ENCODE measurements at regions not wholly inside any gene's neighbourhood (a gene's known extent, or its start where the extent isn't known, plus 50 kb on each side); places are given as distances from the start of the nearest gene placed in this dataset.

GRCh38 chr5:8870959-8871355 lies 674.9 kb downstream of the SEMA5A start (continued):
- TF ChIP-seq OVOL2 (CRISPR knock-in tag; IDR thresholded peaks at IDR 0.05; ENCODE audit: borderline replicate concordance): no peak

- no peaks in the 10 kb centered on the region; the same call in 1 of the 2 replicates for H3K9me3 Mint-ChIP-seq
- no peak for TF ChIP-seq ARID4B (CRISPR knock-in tag; IDR thresholded peaks at IDR 0.05; ENCODE audit: borderline replicate concordance)
- TF ChIP-seq ZMAT4 (CRISPR knock-in tag; IDR thresholded peaks at IDR 0.05): no peak
- no peak for TF ChIP-seq ESRRA (CRISPR knock-in tag; IDR thresholded peaks at IDR 0.05; ENCODE audit: borderline replicate concordance)
- TF ChIP-seq CBFB (CRISPR knock-in tag; IDR thresholded peaks at IDR 0.05; ENCODE audit: low read depth): no peak
- H3K36me3 Mint-ChIP-seq: no peaks in the 10 kb centered on the region
- no peak overlapping the region for H3K4me3 Mint-ChIP-seq
- H3K4me1 Mint-ChIP-seq: peaks cover 35% of the 10 kb centered on the region
- ChIA-PET CTCF (interaction anchor here (1.9 kb wide), 1 partner anchor 37 kb away, joined by 9 read pairs; no protein-coding TSS in a partner anchor), POLR2A (no interaction called here)
- no peak overlapping the region for H3K27ac Mint-ChIP-seq
- no peaks in the 10 kb centered on the region for H3K27me3 Mint-ChIP-seq (ENCODE audit: low read depth)
- DNase-seq (ENCODE audit: low spot score) (no peak), ATAC-seq (no peak)
These were observed 674.4 kb downstream of the SEMA5A start for GRCh38 chr5:8871446-8871845.

GRCh38 chr5:8875722-8876121 lies 670.2 kb downstream of the SEMA5A start:
- ChIA-PET CTCF (no interaction called here), POLR2A (no interaction called here)
- Mint-ChIP-seq H3K27me3 (ENCODE audit: low read depth) (no peaks in the 10 kb centered on the region), H3K9me3 (peaks cover 19% of the 10 kb centered on the region), H3K4me1 (peaks cover 29% of the 10 kb centered on the region), H3K36me3 (no peaks in the 10 kb centered on the region), H3K27ac (no peak overlapping the region), H3K4me3 (no peak overlapping the region)
- TF ChIP-seq ESRRA (CRISPR knock-in tag; IDR thresholded peaks at IDR 0.05; ENCODE audit: borderline replicate concordance): no peak
- TF ChIP-seq ZNF512 (CRISPR knock-in tag; IDR thresholded peaks at IDR 0.05; ENCODE audit: borderline replicate concordance): no peak
- no peak for TF ChIP-seq ZNF121 (CRISPR knock-in tag; IDR thresholded peaks at IDR 0.05)
- TF ChIP-seq ERG (CRISPR knock-in tag; IDR thresholded peaks at IDR 0.05): no peak
- no peak for DNase-seq (ENCODE audit: low spot score)
- no peak for ATAC-seq

- no peaks in the 10 kb centered on the region for H3K36me3 Mint-ChIP-seq
- H3K27ac Mint-ChIP-seq: no peak overlapping the region
- no peak for TF ChIP-seq HMGXB4 (CRISPR knock-in tag; IDR thresholded peaks at IDR 0.05)
- POLR2A ChIA-PET: no interaction called here
- H3K9me3 Mint-ChIP-seq: peaks cover 19% of the 10 kb centered on the region
- H3K27me3 Mint-ChIP-seq (ENCODE audit: low read depth): no peaks in the 10 kb centered on the region
- DNase-seq (ENCODE audit: low spot score) (no peak), ATAC-seq (no peak)
- CTCF ChIA-PET: interaction anchor here (1.1 kb wide), 1 partner anchor 29 kb away, joined by 4 read pairs; no protein-coding TSS in a partner anchor
- H3K4me3 Mint-ChIP-seq: no peak overlapping the region
- peaks cover 16% of the 10 kb centered on the region for H3K4me1 Mint-ChIP-seq
These were observed 666.6 kb downstream of the SEMA5A start for GRCh38 chr5:8879248-8879647.
